H1 (cell line): ENCODE measurements at regions not wholly inside any gene's neighbourhood (a gene's known extent, or its start where the extent isn't known, plus 50 kb on each side); places are given as distances from the start of the nearest gene placed in this dataset.

Experiments used
- CTCF ChIA-PET: fragments of 300-600 bp; sonication (Branson Sonifier 250); formaldehyde crosslinking; loops from one replicate; lab custom pipeline; 2021; ENCODE audit not compliant: partially characterized antibody; lab: Charles Lee
- POLR2A ChIA-PET: fragments of 300-600 bp; sonication (Branson Sonifier 250); formaldehyde crosslinking; loops from one replicate; lab custom pipeline; 2021; ENCODE audit warnings: inconsistent platforms; ENCODE audit not compliant: partially characterized antibody; lab: Charles Lee
- DNase-seq, 2 experiments: peaks; one replicate each; pipeline versions ENCODE4 v3.0.0 to v3.0.0-alpha.2; 2010 to 2022; ENCODE audit warnings: low spot score in 2 of 2, low read depth in 1 of 2, mixed read lengths in 1 of 2
- FAIRE-seq: peaks from 2 replicates; lab custom pipeline; 2011; peaks lifted over from hg19 to GRCh38; lab: Jason Lieb, UNC
- H2AFZ ChIP-seq: 2 replicates; pipeline ENCODE4 v1.8.1; 2012; ENCODE audit warnings: low read length, inconsistent platforms
- H2AK5ac ChIP-seq: 2 replicates; pipeline ENCODE4 v1.6.1; 2013; ENCODE audit warnings: low read depth, low read length
- H2BK120ac ChIP-seq: replicated peaks from 2 replicates; pipeline ENCODE3; 2013; ENCODE audit warnings: low read depth, low read length, inconsistent platforms
- H2BK12ac ChIP-seq: 2 replicates; pipeline ENCODE4 v1.6.1; 2013; ENCODE audit warnings: low read depth, low read length
- H2BK15ac ChIP-seq: 2 replicates; pipeline ENCODE4 v1.6.1; 2013; ENCODE audit warnings: low read length
- H2BK20ac ChIP-seq: 2 replicates; pipeline ENCODE4 v1.6.1; 2013; ENCODE audit warnings: low read length
- H2BK5ac ChIP-seq: 2 replicates; pipeline ENCODE4 v1.6.1; 2013; ENCODE audit warnings: low read depth, low read length
- H3K14ac ChIP-seq: 2 replicates; pipeline ENCODE4 v1.6.1; 2013; ENCODE audit warnings: inconsistent platforms; ENCODE audit not compliant: insufficient read length
- H3K18ac ChIP-seq: 2 replicates; pipeline ENCODE4 v1.6.1; 2013; ENCODE audit warnings: low read length; ENCODE audit errors: extremely low read depth
- H3K23ac ChIP-seq: 2 replicates; pipeline ENCODE4 v1.6.1; 2013; ENCODE audit warnings: inconsistent platforms; ENCODE audit not compliant: insufficient read length
- H3K23me2 ChIP-seq: 2 replicates; pipeline ENCODE4 v1.6.1; 2013; ENCODE audit warnings: low read depth, low read length
- H3K27ac ChIP-seq: 2 replicates; pipeline ENCODE4 v1.6.1; 2011; ENCODE audit warnings: low read depth, low read length, inconsistent platforms
- H3K27me3 ChIP-seq, 4 experiments: replicated peaks in 1 of 4; 1 replicate in 1 of 4; 2 replicates in 3 of 4; pipeline versions ENCODE4 v1.6.1 to v1.8.1; 2011 to 2013; ENCODE audit warnings: low read length in 3 of 4, mild to moderate bottlenecking in 3 of 4, inconsistent platforms in 2 of 4, mixed read lengths in 2 of 4, moderate library complexity in 1 of 4; ENCODE audit not compliant: control insufficient read depth in 3 of 4, insufficient read depth in 3 of 4; ENCODE audit errors: extremely low read depth in 1 of 4
- H3K36me3 ChIP-seq, 4 experiments: 2 replicates each; pipeline versions ENCODE4 v1.6.1 to v1.8.1; 2011 to 2013; ENCODE audit warnings: mild to moderate bottlenecking in 4 of 4, low read length in 3 of 4, moderate library complexity in 2 of 4, control low read depth in 1 of 4, inconsistent platforms in 1 of 4; ENCODE audit not compliant: insufficient read depth in 4 of 4, control insufficient read depth in 2 of 4
- H3K4ac ChIP-seq: replicated peaks from 2 replicates; pipeline ENCODE3; 2013; ENCODE audit warnings: low read length, low read depth, mixed read lengths, inconsistent platforms; ENCODE audit not compliant: insufficient read length
- H3K4me1 ChIP-seq, 4 experiments: replicated peaks in 1 of 4; 1 replicate in 1 of 4; 2 replicates in 3 of 4; pipeline versions ENCODE4 v1.6.1 to v1.8.1; 2011 to 2013; ENCODE audit warnings: low read length in 3 of 4, inconsistent platforms in 2 of 4, mixed read lengths in 1 of 4; ENCODE audit not compliant: insufficient read depth in 4 of 4, control insufficient read depth in 3 of 4
- H3K4me2 ChIP-seq, 2 experiments: 2 replicates each; pipeline versions ENCODE4 v1.6.1 to v1.8.1; 2011 to 2013; ENCODE audit warnings: low read depth in 2 of 2, low read length in 2 of 2, control low read depth in 1 of 2, inconsistent platforms in 1 of 2, mild to moderate bottlenecking in 1 of 2; ENCODE audit not compliant: insufficient read depth in 1 of 2
- H3K4me3 ChIP-seq, 4 experiments: fragments of 200-600, 300-600 bp in 1 of 4; sonication (generic), shearing (Covaris generic), sonication (Bioruptor Twin) in 1 of 4; 2 replicates each; pipeline versions ENCODE4 v1.5.1 to v1.8.1; 2011 to 2016; ENCODE audit warnings: low read length in 4 of 4, low read depth in 3 of 4, control low read depth in 2 of 4, inconsistent platforms in 2 of 4, mild to moderate bottlenecking in 2 of 4, mixed read lengths in 1 of 4, moderate library complexity in 1 of 4; ENCODE audit not compliant: insufficient read depth in 2 of 4; ENCODE audit errors: extremely low read depth in 1 of 4
- H3K56ac ChIP-seq: replicated peaks from 2 replicates; pipeline ENCODE3; 2013; ENCODE audit warnings: low read depth, mild to moderate bottlenecking, mixed read lengths, low read length, inconsistent platforms; ENCODE audit not compliant: insufficient read length
- H3K79me1 ChIP-seq: 2 replicates; pipeline ENCODE4 v1.6.1; 2013; ENCODE audit warnings: low read depth, low read length, control low read depth
- H3K79me2 ChIP-seq, 2 experiments: 2 replicates each; pipeline versions ENCODE4 v1.6.1 to v1.8.1; 2012 to 2013; ENCODE audit warnings: low read length in 2 of 2, mild to moderate bottlenecking in 2 of 2, inconsistent platforms in 1 of 2; ENCODE audit not compliant: insufficient read depth in 2 of 2, control insufficient read depth in 1 of 2
- H3K9ac ChIP-seq, 4 experiments: replicated peaks in 1 of 4; 1 replicate in 1 of 4; 2 replicates in 3 of 4; pipeline versions ENCODE4 v1.6.1 to v1.8.1; 2011 to 2013; ENCODE audit warnings: low read depth in 3 of 4, low read length in 3 of 4, control low read depth in 2 of 4, mild to moderate bottlenecking in 2 of 4, moderate library complexity in 2 of 4, inconsistent platforms in 1 of 4; ENCODE audit errors: extremely low read depth in 1 of 4
- H3K9me3 ChIP-seq, 2 experiments: 2 replicates each; pipeline versions ENCODE4 v1.6.1 to v1.8.1; 2012 to 2013; ENCODE audit warnings: mild to moderate bottlenecking in 2 of 2, moderate library complexity in 2 of 2, control low read depth in 1 of 2, inconsistent platforms in 1 of 2, low read depth in 1 of 2, low read length in 1 of 2, mixed read lengths in 1 of 2; ENCODE audit not compliant: insufficient read depth in 2 of 2
- H4K20me1 ChIP-seq, 2 experiments: replicated peaks in 1 of 2; 2 replicates each; pipeline versions ENCODE3 to v1.8.1; 2011 to 2013; ENCODE audit warnings: inconsistent platforms in 2 of 2, low read length in 2 of 2, mild to moderate bottlenecking in 1 of 2; ENCODE audit not compliant: insufficient read depth in 2 of 2, control insufficient read depth in 1 of 2
- H4K5ac ChIP-seq: 2 replicates; pipeline ENCODE4 v1.6.1; 2013; ENCODE audit warnings: low read length, low read depth, mixed read lengths, inconsistent platforms; ENCODE audit not compliant: insufficient read length
- H4K8ac ChIP-seq: 2 replicates; pipeline ENCODE4 v1.8.0; 2013; ENCODE audit warnings: mild to moderate bottlenecking, moderate library complexity, low read length, inconsistent platforms; ENCODE audit not compliant: insufficient read depth; ENCODE audit errors: extremely low read depth
- H4K91ac ChIP-seq: replicated peaks from 2 replicates; pipeline ENCODE3; 2013; ENCODE audit warnings: low read length, mixed read lengths, inconsistent platforms; ENCODE audit not compliant: insufficient read length
- CHD2 ChIP-seq: IDR thresholded peaks from 2 replicates; pipeline ENCODE4 v1.6.1; 2012; ENCODE audit warnings: low read length, improper control_type of control experiment
- SIN3A ChIP-seq, 2 experiments: IDR thresholded peaks in 1 of 2; conservative IDR thresholded peaks in 1 of 2; 2 replicates each; pipeline ENCODE4 v1.6.1; 2011 to 2012; ENCODE audit warnings: low read length in 2 of 2, improper control_type of control experiment in 1 of 2, low read depth in 1 of 2, mild to moderate bottlenecking in 1 of 2
- SP2 ChIP-seq: IDR thresholded peaks from 2 replicates; pipeline ENCODE4 v1.6.1; 2012; ENCODE audit warnings: mild to moderate bottlenecking, low read length, inconsistent platforms
- SP4 ChIP-seq: IDR thresholded peaks from 2 replicates; pipeline ENCODE4 v1.6.1; 2012; ENCODE audit warnings: low read length, inconsistent platforms
- ZNF274 ChIP-seq: IDR thresholded peaks from 2 replicates; pipeline ENCODE4 v1.7.0; 2012; ENCODE audit warnings: low read length, borderline replicate concordance; ENCODE audit errors: extremely low read depth
- WGBS, 2 experiments: shearing (Covaris generic) in 1 of 2; methylation state at CpG; one replicate each; pipeline versions ENCODE4 v1.1.6 to v1.1.7; 2013 to 2015; ENCODE audit warnings: low lambda C conversion rate in 2 of 2, mixed read lengths in 2 of 2, inconsistent platforms in 1 of 2, low coverage in 1 of 2, missing lambda C conversion rate in 1 of 2; ENCODE audit not compliant: insufficient replicate concordance in 2 of 2, insufficient coverage in 1 of 2, insufficient read length in 1 of 2; ENCODE audit errors: extremely low coverage in 1 of 2, missing lambda C conversion rate in 1 of 2; 5-methylcytosine and 5-hydroxymethylcytosine counted together
- TF ChIP-seq, protein P1 (sequence below): IDR thresholded peaks from 2 replicates; pipeline ENCODE4 v1.6.1; 2012; ENCODE audit warnings: inconsistent platforms
- TF ChIP-seq, protein P2 (sequence below), 3 experiments: IDR thresholded peaks; 1 replicate in 2 of 3; 2 replicates in 1 of 3; pipeline versions ENCODE4 v1.5.1 to v1.6.1; 2011; ENCODE audit warnings: low read length in 3 of 3, mild to moderate bottlenecking in 3 of 3, inconsistent platforms in 2 of 3, low read depth in 1 of 3, moderate library complexity in 1 of 3; ENCODE audit not compliant: insufficient read depth in 1 of 3; ENCODE audit errors: control extremely low read depth in 1 of 3

DNA sequence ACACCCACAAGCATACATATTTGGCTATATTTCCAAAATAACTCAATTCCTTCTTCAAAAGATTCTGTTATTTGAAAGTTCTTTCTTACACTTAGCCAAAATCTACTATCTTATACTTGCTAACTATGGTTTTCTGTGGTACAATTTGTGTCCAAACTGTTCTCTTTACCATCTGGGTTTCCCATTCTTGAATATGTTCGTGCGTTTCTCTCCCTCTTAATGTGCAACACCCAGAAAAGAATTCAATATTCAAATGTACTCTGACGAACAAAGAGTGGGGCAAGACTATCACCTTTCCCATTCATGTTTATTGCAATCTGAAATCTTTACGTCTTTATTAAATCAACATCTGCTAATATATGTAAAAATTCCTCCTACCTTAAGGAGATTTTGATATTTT lies 912.7 kb downstream of the FAT4 start:
- no peak overlapping the region for H2BK20ac ChIP-seq
- no peak overlapping the region for H3K9ac ChIP-seq
- H4K91ac ChIP-seq = no peak overlapping the region
- H2AFZ ChIP-seq = no peak overlapping the region
- no peak for DNase-seq
- no peak overlapping the region for H3K27ac ChIP-seq
- H3K4me3 ChIP-seq = no peak overlapping the region
- no peaks in the 10 kb centered on the region for H3K27me3 ChIP-seq
- FAIRE-seq = no peak
- no peak overlapping the region for H3K4ac ChIP-seq
- H2BK15ac ChIP-seq = no peak overlapping the region
- H3K56ac ChIP-seq = no peak overlapping the region
- CTCF ChIA-PET = no interaction called here
- POLR2A ChIA-PET = no interaction called here
- H2BK120ac ChIP-seq = no peak overlapping the region
- H4K8ac ChIP-seq = no peak overlapping the region
- no peaks in the 10 kb centered on the region for H3K79me1 ChIP-seq
- no peaks in the 10 kb centered on the region for H3K4me1 ChIP-seq
- H2BK12ac ChIP-seq = no peak overlapping the region
- WGBS, 2 experiments = 92% methylated on average over 4 of the region's 4 CpGs; no CpG with 5 or more reads in 1 of the 2 experiments
- no peak overlapping the region for H2BK5ac ChIP-seq
- H3K23me2 ChIP-seq = no peaks in the 10 kb centered on the region
- H3K14ac ChIP-seq = no peak overlapping the region
- no peaks in the 10 kb centered on the region for H3K79me2 ChIP-seq
- H3K4me2 ChIP-seq = no peak overlapping the region
- H3K36me3 ChIP-seq = no peaks in the 10 kb centered on the region
- no peak overlapping the region for H3K18ac ChIP-seq
- no peaks in the 10 kb centered on the region for H4K20me1 ChIP-seq
- no peak overlapping the region for H4K5ac ChIP-seq
- no peak overlapping the region for H3K23ac ChIP-seq
- no peak overlapping the region for H2AK5ac ChIP-seq
- no peaks in the 10 kb centered on the region for H3K9me3 ChIP-seq
- TF ChIP-seq, protein P1, sequence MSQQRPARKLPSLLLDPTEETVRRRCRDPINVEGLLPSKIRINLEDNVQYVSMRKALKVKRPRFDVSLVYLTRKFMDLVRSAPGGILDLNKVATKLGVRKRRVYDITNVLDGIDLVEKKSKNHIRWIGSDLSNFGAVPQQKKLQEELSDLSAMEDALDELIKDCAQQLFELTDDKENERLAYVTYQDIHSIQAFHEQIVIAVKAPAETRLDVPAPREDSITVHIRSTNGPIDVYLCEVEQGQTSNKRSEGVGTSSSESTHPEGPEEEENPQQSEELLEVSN = no peak
- no peak for TF ChIP-seq SP4
- no peak for TF ChIP-seq SP2
- no peak for TF ChIP-seq ZNF274
- no peak for TF ChIP-seq CHD2
- TF ChIP-seq, protein P2, sequence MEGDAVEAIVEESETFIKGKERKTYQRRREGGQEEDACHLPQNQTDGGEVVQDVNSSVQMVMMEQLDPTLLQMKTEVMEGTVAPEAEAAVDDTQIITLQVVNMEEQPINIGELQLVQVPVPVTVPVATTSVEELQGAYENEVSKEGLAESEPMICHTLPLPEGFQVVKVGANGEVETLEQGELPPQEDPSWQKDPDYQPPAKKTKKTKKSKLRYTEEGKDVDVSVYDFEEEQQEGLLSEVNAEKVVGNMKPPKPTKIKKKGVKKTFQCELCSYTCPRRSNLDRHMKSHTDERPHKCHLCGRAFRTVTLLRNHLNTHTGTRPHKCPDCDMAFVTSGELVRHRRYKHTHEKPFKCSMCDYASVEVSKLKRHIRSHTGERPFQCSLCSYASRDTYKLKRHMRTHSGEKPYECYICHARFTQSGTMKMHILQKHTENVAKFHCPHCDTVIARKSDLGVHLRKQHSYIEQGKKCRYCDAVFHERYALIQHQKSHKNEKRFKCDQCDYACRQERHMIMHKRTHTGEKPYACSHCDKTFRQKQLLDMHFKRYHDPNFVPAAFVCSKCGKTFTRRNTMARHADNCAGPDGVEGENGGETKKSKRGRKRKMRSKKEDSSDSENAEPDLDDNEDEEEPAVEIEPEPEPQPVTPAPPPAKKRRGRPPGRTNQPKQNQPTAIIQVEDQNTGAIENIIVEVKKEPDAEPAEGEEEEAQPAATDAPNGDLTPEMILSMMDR (IDR thresholded peaks at IDR 0.05; ENCODE audit: control extremely low read depth in 1 of 3, insufficient read depth in 1 of 3, low read depth in 1 of 3, low read length in 3 of 3) = no peak
- TF ChIP-seq SIN3A (conservative IDR thresholded peaks at IDR 0.05 in 1 of 2, IDR thresholded peaks at IDR 0.05 in 1 of 2; ENCODE audit: low read depth in 1 of 2, low read length in 2 of 2) = no peak
